Neural cell (in vitro differentiated cells): ENCODE measurements at regions not wholly inside any gene's neighbourhood (a gene's known extent, or its start where the extent isn't known, plus 50 kb on each side); places are given as distances from the start of the nearest gene placed in this dataset.

Experiments
- H2AFZ ChIP-seq: fragments of 200-600, 300-800 bp; sonication (generic), shearing (Covaris generic); 2 replicates; pipeline ENCODE4 v1.6.0; 2014; ENCODE audit warnings: low read depth, mild to moderate bottlenecking, antibody characterized with exemption, low read length, moderate library complexity
- H3F3A ChIP-seq: fragments of 200-600 bp; shearing (Covaris generic); 2 replicates; pipeline ENCODE4 v1.6.1; 2016; ENCODE audit warnings: mild to moderate bottlenecking, moderate library complexity, mixed read lengths, antibody characterized with exemption, low read length; ENCODE audit not compliant: insufficient read depth, poor library complexity, severe bottlenecking
- H3K27ac ChIP-seq: fragments of 200-600, 300-800 bp; sonication (generic), shearing (Covaris generic); 2 replicates; pipeline ENCODE4 v1.5.1; 2014; ENCODE audit warnings: mild to moderate bottlenecking, low read length, moderate library complexity
- H3K27me3 ChIP-seq: fragments of 300-800, 200-600 bp; sonication (generic), shearing (Covaris generic); 2 replicates; pipeline ENCODE4 v1.6.0; 2014; ENCODE audit warnings: mild to moderate bottlenecking, low read depth, low read length, moderate library complexity; ENCODE audit not compliant: insufficient read depth
- H3K36me3 ChIP-seq: fragments of 300-800, 200-600 bp; sonication (generic), shearing (Covaris generic); 2 replicates; pipeline ENCODE4 v1.5.1; 2014; ENCODE audit warnings: mild to moderate bottlenecking, antibody characterized with exemption, low read length, moderate library complexity; ENCODE audit not compliant: insufficient read depth
- H3K4me2 ChIP-seq: fragments of 300-800, 200-600 bp; sonication (generic), shearing (Covaris generic); 2 replicates; pipeline ENCODE4 v1.6.0; 2014; ENCODE audit warnings: mild to moderate bottlenecking, low read length
- H3K4me3 ChIP-seq: fragments of 300-800, 200-600 bp; sonication (generic), shearing (Covaris generic); 2 replicates; pipeline ENCODE4 v1.5.1; 2014; ENCODE audit warnings: mild to moderate bottlenecking, low read length, moderate library complexity
- H3K79me2 ChIP-seq: fragments of 200-600 bp; shearing (Covaris generic); replicated peaks from 2 replicates; pipeline ENCODE4 v1.6.0; 2014; ENCODE audit warnings: mild to moderate bottlenecking, low read length, moderate library complexity; ENCODE audit not compliant: insufficient read depth
- H3K9ac ChIP-seq: fragments of 300-800, 200-600 bp; sonication (generic), shearing (Covaris generic); 2 replicates; pipeline ENCODE4 v1.6.1; 2016; ENCODE audit warnings: mild to moderate bottlenecking, low read length, mixed read lengths
- H3K9me2 ChIP-seq: fragments of 200-600 bp; shearing (Covaris generic); 2 replicates; pipeline ENCODE4 v1.6.1; 2016; ENCODE audit warnings: mild to moderate bottlenecking, low read length, mixed read lengths; ENCODE audit not compliant: insufficient read depth
- H3K9me3 ChIP-seq: fragments of 200-600, 300-800 bp; sonication (generic), shearing (Covaris generic); 2 replicates; pipeline ENCODE4 v1.6.1; 2016; ENCODE audit warnings: mild to moderate bottlenecking, mixed run types, low read length, moderate library complexity, mixed read lengths
- H4K20me1 ChIP-seq: fragments of 200-600 bp; shearing (Covaris generic); 2 replicates; pipeline ENCODE4 v1.6.1; 2016; ENCODE audit warnings: mild to moderate bottlenecking, mixed run types; ENCODE audit not compliant: insufficient read depth
- CTCF ChIP-seq: fragments of 450-650 bp; IDR thresholded peaks from 2 replicates; pipeline ENCODE4 v1.5.1; 2014; ENCODE audit warnings: antibody characterized with exemption, mild to moderate bottlenecking, moderate library complexity; ENCODE audit not compliant: poor library complexity, severe bottlenecking
- EP300 ChIP-seq: fragments of 450-650 bp; conservative IDR thresholded peaks from 2 replicates; pipeline ENCODE4 v1.6.1; 2014; ENCODE audit warnings: antibody characterized with exemption, mild to moderate bottlenecking, moderate library complexity; ENCODE audit not compliant: poor library complexity, severe bottlenecking
- EZH2 ChIP-seq: fragments of 200-600, 300-800 bp; shearing (Covaris generic), sonication (generic); IDR thresholded peaks from 2 replicates; pipeline ENCODE4 v1.6.1; 2014; ENCODE audit warnings: antibody characterized with exemption, low read length, borderline replicate concordance, mild to moderate bottlenecking; ENCODE audit not compliant: insufficient read depth, poor library complexity, severe bottlenecking
- MXI1 ChIP-seq: fragments of 450-650 bp; conservative IDR thresholded peaks from 2 replicates; pipeline ENCODE4 v1.6.1; 2014; ENCODE audit warnings: antibody characterized with exemption, mild to moderate bottlenecking; ENCODE audit not compliant: poor library complexity, severe bottlenecking
- POLR2AphosphoS5 ChIP-seq: IDR thresholded peaks from 2 replicates; pipeline ENCODE4 v1.6.1; 2012
- RAD21 ChIP-seq: fragments of 450-650 bp; conservative IDR thresholded peaks from 2 replicates; pipeline ENCODE4 v1.6.1; 2014; ENCODE audit warnings: antibody characterized with exemption, mild to moderate bottlenecking, moderate library complexity
- REST ChIP-seq: IDR thresholded peaks from 2 replicates; pipeline ENCODE4 v1.6.1; 2012; ENCODE audit warnings: borderline replicate concordance
- SMC3 ChIP-seq: fragments of 450-650 bp; conservative IDR thresholded peaks from 2 replicates; pipeline ENCODE4 v1.6.1; 2014; ENCODE audit warnings: antibody characterized with exemption, mild to moderate bottlenecking, moderate library complexity; ENCODE audit not compliant: poor library complexity
- TAF1 ChIP-seq: IDR thresholded peaks from 2 replicates; pipeline ENCODE4 v1.6.1; 2012; ENCODE audit warnings: low read depth

- Histone ChIP-seq H3K9me3 (no peaks in the 10 kb centered on the region), H3K9ac (no peak overlapping the region), H3K9me2 (no peaks in the 10 kb centered on the region), H3K4me3 (no peak overlapping the region), H3K4me2 (no peak overlapping the region), H3F3A (no peaks in the 10 kb centered on the region), H3K27me3 (no peaks in the 10 kb centered on the region), H3K36me3 (no peaks in the 10 kb centered on the region), H2AFZ (no peak overlapping the region), H4K20me1 (no peaks in the 10 kb centered on the region), H3K79me2 (no peaks in the 10 kb centered on the region), H3K27ac (no peak overlapping the region)
- TF ChIP-seq CTCF (no peak), POLR2AphosphoS5 (no peak), RAD21 (no peak), REST (no peak), SMC3 (no peak), TAF1 (no peak), EP300 (no peak), EZH2 (no peak), MXI1 (no peak)
These were observed 594.1 kb downstream of the NR2F2 start for GRCh38 chr15:96924570-96924969.

- H3K4me3 ChIP-seq: peak overlapping the region; percentile 58
These were observed 617.1 kb downstream of the NR2F2 start for GRCh38 chr15:96947296-96948229.

More at GRCh38 chr15:96947296-96948229, 617.1 kb downstream of the NR2F2 start:
- H3K9ac ChIP-seq: no peak overlapping the region
- H3F3A ChIP-seq: no peaks in the 10 kb centered on the region
- no peaks in the 10 kb centered on the region for H3K9me2 ChIP-seq
- H3K4me2 ChIP-seq: peak overlapping the region; percentile 32
- no peak overlapping the region for H2AFZ ChIP-seq
- H4K20me1 ChIP-seq: no peaks in the 10 kb centered on the region
- no peaks in the 10 kb centered on the region for H3K9me3 ChIP-seq
- no peaks in the 10 kb centered on the region for H3K79me2 ChIP-seq
- no peaks in the 10 kb centered on the region for H3K36me3 ChIP-seq
- TF ChIP-seq POLR2AphosphoS5 (no peak), SMC3 (no peak), TAF1 (no peak)
- H3K27me3 ChIP-seq: peaks cover 37% of the 10 kb centered on the region
- no peak overlapping the region for H3K27ac ChIP-seq
